ENCODE measurements at regions not wholly inside any gene's neighbourhood (a gene's known extent, or its start where the extent isn't known, plus 50 kb on each side); places are given as distances from the start of the nearest gene placed in this dataset.

GRCh38 chr1:229975047-229975446 lies 92.0 kb upstream of the GALNT2 start:
- no peak overlapping the region for H3K4me3 Mint-ChIP-seq (ENCODE audit: low read depth, unreplicated experiment)
- TF ChIP-seq CTCF (IDR thresholded peaks at IDR 0.05; ENCODE audit: unreplicated experiment) = no peak
- H3K27me3 Mint-ChIP-seq (ENCODE audit: unreplicated experiment) = no peaks in the 10 kb centered on the region
- no peak overlapping the region for H3K27ac Mint-ChIP-seq (ENCODE audit: unreplicated experiment)
- H3K9me3 Mint-ChIP-seq (ENCODE audit: low read depth, unreplicated experiment) = peaks cover 11% of the 10 kb centered on the region
- intact Hi-C loops (cut with micrococcal nuclease; ENCODE audit: unreplicated experiment) = no loop called here
- BruUV-seq (replicated peaks) = no TSS peak
- no peaks in the 10 kb centered on the region for H3K36me3 Mint-ChIP-seq (ENCODE audit: insufficient read depth, unreplicated experiment)
- DNase-seq = no peak
- H3K4me1 Mint-ChIP-seq (ENCODE audit: low read depth, unreplicated experiment) = peaks cover 5% of the 10 kb centered on the region
- CTCF ChIA-PET = no interaction called here

DNA sequence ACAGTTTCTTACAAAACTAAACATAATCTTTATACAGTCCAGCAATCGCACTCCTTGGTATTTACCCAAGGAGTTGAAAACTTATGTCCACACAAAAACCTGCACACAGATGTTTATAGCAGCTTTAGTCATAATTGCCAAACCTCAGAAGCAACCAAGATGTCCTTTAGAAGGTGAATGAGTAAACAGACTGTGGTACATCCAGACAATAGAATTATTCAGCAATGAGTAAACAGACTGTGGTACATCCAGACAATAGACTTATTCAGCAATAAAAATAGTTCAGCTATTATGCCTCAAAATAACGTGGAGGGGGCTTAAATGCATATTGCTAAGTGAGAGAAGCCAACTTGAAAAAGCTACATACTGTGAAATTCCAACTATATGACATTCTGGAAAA lies 87.0 kb upstream of the GALNT2 start:
- no TSS peak for BruUV-seq (replicated peaks)
- intact Hi-C loops (cut with micrococcal nuclease; ENCODE audit: unreplicated experiment) = no loop called here
- TF ChIP-seq CTCF (IDR thresholded peaks at IDR 0.05; ENCODE audit: unreplicated experiment) = no peak
- H3K9me3 Mint-ChIP-seq (ENCODE audit: low read depth, unreplicated experiment) = peaks cover 13% of the 10 kb centered on the region
- peaks cover 11% of the 10 kb centered on the region for H3K4me1 Mint-ChIP-seq (ENCODE audit: low read depth, unreplicated experiment)
- no peak overlapping the region for H3K4me3 Mint-ChIP-seq (ENCODE audit: low read depth, unreplicated experiment)
- DNase-seq = no peak
- H3K27ac Mint-ChIP-seq (ENCODE audit: unreplicated experiment) = no peak overlapping the region
- peaks cover 11% of the 10 kb centered on the region for H3K27me3 Mint-ChIP-seq (ENCODE audit: unreplicated experiment)
- CTCF ChIA-PET = interaction anchor here (0.6 kb wide), 1 partner anchor 109 kb away, joined by 5 read pairs; no protein-coding TSS in a partner anchor
- H3K36me3 Mint-ChIP-seq (ENCODE audit: insufficient read depth, unreplicated experiment) = no peaks in the 10 kb centered on the region

DNA sequence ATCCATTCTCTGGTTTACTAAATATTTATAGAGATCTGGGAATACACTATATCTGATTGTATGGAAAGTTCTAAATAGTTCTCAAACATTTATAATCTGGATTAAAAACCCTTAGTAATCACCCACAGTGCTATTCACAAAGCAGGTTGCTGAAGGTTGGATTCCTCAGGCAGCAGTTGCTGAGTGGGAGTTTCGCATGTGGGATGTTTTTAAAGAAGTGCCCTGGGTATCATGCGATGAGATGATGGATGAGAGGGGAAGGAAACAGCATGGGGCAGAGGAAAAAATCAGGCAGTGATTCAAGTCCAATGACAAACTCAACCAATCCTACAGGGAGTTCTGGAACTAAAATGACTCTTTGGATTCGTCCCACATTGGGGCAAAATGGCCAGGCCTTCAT lies 85.3 kb upstream of the GALNT2 start:
- intact Hi-C loops (cut with micrococcal nuclease; ENCODE audit: unreplicated experiment) = no loop called here
- peaks cover 11% of the 10 kb centered on the region for H3K4me1 Mint-ChIP-seq (ENCODE audit: low read depth, unreplicated experiment)
- H3K27ac Mint-ChIP-seq (ENCODE audit: unreplicated experiment) = no peak overlapping the region
- H3K36me3 Mint-ChIP-seq (ENCODE audit: insufficient read depth, unreplicated experiment) = no peaks in the 10 kb centered on the region
- no peak for DNase-seq
- H3K4me3 Mint-ChIP-seq (ENCODE audit: low read depth, unreplicated experiment) = no peak overlapping the region
- no peak for TF ChIP-seq CTCF (IDR thresholded peaks at IDR 0.05; ENCODE audit: unreplicated experiment)
- CTCF ChIA-PET = no interaction called here
- H3K27me3 Mint-ChIP-seq (ENCODE audit: unreplicated experiment) = peaks cover 29% of the 10 kb centered on the region
- H3K9me3 Mint-ChIP-seq (ENCODE audit: low read depth, unreplicated experiment) = peaks cover 2% of the 10 kb centered on the region
- no TSS peak for BruUV-seq (replicated peaks)

GRCh38 chr1:229984310-229984991 lies 82.6 kb upstream of the GALNT2 start:
- BruUV-seq (replicated peaks) = no TSS peak
- Mint-ChIP-seq H3K27me3 (ENCODE audit: unreplicated experiment) (peaks cover 51% of the 10 kb centered on the region), H3K4me3 (ENCODE audit: low read depth, unreplicated experiment) (no peak overlapping the region), H3K27ac (ENCODE audit: unreplicated experiment) (no peak overlapping the region), H3K36me3 (ENCODE audit: insufficient read depth, unreplicated experiment) (no peaks in the 10 kb centered on the region), H3K9me3 (ENCODE audit: low read depth, unreplicated experiment) (peaks cover 2% of the 10 kb centered on the region), H3K4me1 (ENCODE audit: low read depth, unreplicated experiment) (peaks cover 11% of the 10 kb centered on the region)
- no peak for DNase-seq
- TF ChIP-seq CTCF (IDR thresholded peaks at IDR 0.05; ENCODE audit: unreplicated experiment) = no peak
- CTCF ChIA-PET = no interaction called here
- intact Hi-C loops (cut with micrococcal nuclease; ENCODE audit: unreplicated experiment) = no loop called here

Measured in Calu3 (cell line).